ENCODE measurements at regions not wholly inside any gene's neighbourhood (a gene's known extent, or its start where the extent isn't known, plus 50 kb on each side); places are given as distances from the start of the nearest gene placed in this dataset.

DNA sequence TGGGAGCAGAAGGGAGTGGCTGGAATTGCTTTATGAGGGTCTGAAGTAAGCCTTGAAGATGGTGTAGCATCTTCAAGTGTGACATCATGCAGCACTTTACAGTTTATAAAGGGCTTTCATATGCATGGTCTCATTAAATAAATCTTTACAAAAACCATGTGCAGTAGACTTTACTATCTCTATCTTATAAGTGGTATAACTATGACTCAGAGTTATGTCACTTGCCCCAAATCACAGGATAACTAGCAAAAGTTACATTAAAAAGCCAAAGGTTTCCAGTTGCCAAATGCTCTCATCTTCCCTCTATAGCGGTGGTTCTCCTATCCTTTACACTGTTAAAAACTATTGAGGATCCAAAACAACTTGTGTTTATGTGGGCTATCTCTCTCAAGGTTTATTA is 687.7 kb upstream of the MARCKS start:
- in situ Hi-C loops (cut with HindIII; ENCODE audit: low sequenced_read_pairs), result no loop called here

DNA sequence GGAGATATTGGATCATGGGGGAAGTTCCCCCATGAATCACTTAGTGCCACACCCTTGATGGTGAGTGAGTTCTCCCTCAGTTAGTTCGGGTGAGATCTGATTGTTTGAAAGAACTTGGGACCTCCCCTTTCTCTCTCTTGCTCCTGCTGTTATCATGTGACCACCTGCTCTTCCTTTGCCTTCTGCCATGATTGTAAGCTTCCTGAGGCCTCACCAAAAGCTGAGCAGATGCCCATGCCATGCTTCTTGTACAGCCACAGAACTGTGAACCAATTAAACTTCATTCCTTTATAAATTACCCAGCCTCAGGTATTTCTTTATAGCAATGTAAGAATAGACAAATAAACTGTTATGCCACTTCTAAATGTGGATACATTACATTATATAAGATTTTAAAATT is 686.7 kb upstream of the MARCKS start:
- in situ Hi-C loops (cut with HindIII; ENCODE audit: low sequenced_read_pairs), result no loop called here

DNA sequence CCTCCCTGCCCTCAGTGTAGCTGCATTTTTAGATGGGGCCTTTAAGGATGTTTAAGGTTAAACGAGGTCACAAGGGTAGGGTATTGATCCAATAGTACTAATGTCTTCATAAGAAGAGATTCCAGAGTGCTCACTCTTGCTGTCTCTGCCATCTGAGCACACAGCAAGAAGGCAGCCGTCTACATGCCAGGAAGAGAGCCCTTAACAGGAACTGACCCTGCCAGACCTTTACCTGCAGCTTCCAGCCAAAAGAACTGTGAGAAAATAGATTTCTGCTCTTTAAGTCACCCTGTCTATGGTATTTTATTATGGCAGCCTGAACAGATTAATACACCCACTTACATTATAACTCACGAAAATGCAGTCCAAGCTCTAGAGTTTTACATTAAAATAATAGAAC is 685.3 kb upstream of the MARCKS start:
- in situ Hi-C loops (cut with HindIII; ENCODE audit: low sequenced_read_pairs), result no loop called here

DNA sequence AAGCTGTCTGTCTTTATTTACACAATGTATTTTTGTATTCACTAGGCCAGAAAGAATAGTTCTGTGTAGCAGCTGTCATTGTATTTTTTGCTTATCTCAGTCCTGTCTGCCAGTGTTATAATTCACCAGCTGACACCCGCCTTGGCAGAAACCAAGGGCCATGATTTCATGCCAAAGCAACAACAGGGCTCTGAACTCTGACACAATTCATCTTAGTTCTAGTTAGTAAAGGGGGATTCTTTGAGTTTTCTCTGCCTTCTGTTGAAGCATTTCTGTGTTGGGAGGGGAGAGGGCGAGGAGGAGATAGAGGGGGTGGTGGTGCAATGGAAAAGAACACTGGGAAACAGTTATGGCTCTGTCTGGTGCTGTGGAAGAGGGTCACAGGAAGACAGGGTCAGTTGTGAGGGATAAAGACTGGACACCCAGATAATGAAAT is 684.6 kb upstream of the MARCKS start:
- in situ Hi-C loops (cut with HindIII; ENCODE audit: low sequenced_read_pairs), result no loop called here

DNA sequence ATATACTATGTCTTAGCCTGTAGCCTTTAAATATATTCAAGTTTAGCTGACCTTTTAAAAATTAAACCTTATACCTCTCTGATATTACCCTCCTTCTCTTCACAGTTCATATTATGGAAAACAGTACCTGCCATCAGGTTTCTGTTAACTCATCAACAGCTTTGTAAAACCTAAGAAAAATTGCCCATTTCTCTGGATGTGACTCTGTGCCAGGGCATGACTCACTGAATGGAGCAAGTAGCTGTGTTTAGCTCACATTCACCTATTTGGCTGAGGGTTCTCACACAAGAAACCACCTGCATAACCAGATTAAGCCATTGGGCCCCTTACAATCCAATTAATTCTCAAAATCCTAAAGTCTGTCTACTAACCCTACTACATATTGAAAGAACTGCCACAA is 678.8 kb upstream of the MARCKS start:
- in situ Hi-C loops (cut with HindIII; ENCODE audit: low sequenced_read_pairs), result no loop called here

DNA sequence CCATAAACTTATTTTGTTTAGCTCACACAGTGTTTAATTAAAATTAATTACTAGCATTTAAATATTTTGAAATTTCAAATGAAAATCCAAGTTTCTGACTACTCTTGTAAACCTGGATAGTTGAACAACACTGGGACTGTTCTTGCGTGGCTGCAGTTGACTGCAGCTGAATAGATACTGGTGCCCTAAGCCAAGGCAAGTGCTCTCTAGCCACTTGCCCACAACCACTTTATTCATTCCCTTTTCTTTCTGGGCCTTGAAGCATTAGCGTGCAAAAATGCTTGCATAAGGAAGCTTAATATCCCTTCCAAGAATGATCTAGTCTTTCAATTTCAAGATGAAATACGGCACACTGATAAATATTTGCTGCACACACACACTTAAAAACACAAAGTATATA is 676.0 kb upstream of the MARCKS start:
- in situ Hi-C loops (cut with HindIII; ENCODE audit: low sequenced_read_pairs), result no loop called here

DNA sequence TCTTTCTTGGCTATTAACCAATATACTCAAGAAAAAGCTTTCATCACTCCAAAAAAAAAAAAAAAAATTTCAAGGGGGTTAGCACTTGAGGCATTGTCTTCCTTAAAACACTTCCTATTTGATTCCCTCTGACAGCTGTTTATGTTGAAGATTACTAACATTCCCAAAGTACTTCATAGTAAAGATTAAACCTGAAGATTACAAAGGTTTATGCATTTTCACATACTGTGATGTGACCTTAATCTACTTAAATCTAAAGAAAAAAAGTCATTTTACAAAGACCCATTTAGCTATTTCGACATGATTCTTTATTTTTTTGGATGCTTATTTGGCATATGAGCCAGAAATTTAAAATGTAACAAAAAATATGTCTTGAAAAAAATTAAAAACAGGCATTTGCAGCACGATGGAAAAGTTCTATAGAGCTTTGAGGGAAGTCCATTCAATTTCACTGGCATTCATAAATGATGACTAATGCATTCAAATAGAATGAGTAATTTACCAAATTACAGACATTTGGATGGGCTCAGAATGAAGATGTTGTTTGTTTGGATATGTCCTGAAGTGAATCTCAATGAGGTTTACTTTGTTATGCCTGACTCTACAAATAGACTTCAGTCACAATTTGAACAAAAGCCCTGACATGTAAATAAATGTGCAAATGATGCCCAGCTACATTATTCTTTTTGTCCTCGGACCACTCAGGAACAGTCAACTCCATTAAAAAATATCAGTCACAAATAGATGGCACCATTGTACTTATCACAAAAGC is 674.6 kb upstream of the MARCKS start:
- in situ Hi-C loops (cut with HindIII; ENCODE audit: low sequenced_read_pairs), result no loop called here

DNA sequence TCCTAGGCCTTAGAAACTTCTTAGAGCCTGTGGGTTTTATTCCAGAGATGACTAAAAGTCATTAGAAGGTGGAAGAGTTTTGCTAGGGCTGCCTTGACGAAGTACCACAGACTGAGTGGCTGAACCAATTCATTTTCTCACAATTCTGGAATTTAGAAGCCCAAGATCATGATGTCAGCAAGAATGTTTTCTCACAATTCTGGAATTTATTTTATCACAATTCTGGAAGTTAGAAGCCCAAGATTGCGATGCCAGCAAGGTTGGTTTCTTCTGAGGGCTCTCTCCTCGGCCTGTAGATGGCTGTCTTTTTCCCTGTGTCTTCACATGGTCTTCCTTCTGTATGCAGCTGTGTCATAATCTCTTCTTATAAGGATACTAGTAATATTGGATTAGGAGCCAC is 672.9 kb upstream of the MARCKS start:
- in situ Hi-C loops (cut with HindIII; ENCODE audit: low sequenced_read_pairs), result no loop called here

DNA sequence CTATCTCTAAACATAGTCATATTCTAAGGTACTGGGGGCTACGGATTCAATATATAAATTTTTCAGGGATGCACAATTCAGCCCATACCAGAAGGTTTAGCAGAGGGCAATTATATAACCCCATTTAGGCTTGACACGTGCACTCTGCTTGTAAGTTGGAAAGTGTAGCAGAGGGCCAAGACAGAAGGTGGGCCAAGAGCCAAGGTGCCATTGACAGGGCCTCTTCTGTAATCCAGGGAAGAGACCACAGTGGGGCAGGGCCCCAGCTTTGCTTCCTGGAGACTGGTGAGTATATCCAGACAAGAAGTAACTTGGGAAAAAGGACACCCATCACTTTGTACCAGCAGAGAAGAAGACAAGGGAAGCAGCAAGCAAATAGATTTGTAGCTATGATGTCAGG is 672.4 kb upstream of the MARCKS start:
- in situ Hi-C loops (cut with HindIII; ENCODE audit: low sequenced_read_pairs), result no loop called here

DNA sequence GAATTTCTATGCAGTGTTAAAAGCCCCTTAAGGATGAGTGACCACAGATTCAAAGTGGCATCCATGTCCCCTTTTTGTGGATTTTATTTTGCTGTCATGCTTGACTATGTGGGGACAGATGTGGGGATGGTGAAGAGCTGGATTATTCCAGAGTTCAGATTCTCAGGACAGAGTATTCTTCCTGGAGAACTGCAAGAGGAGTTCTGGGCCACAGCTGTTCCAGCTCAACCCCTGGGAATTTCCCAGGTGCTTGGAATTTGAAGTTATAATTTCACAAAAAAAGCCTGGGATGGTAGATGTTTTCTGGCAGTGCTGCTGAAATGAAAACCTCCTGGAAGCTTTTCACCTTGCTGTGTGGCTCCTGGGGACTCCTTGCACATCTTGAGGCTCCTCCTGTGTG is 671.8 kb upstream of the MARCKS start:
- in situ Hi-C loops (cut with HindIII; ENCODE audit: low sequenced_read_pairs), result no loop called here

DNA sequence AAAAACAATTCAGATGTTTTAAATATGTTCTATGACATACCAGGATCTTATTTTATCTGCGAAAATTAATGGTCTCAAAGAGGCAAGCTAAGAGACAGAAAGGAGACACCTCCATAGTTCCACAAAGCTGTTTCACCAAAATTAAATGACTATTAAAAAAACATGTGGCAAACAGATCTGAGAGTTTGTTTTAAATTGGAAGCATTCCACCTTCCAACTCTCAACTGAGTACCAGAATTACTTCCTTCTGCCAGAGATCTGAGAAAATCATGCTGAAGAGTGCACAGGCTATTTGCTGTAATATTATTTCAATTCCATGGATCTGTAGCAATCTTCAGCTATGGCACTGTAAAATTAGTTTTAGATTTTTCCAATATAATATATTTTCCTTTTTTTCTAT is 669.5 kb upstream of the MARCKS start:
- in situ Hi-C loops (cut with HindIII; ENCODE audit: low sequenced_read_pairs), result no loop called here

DNA sequence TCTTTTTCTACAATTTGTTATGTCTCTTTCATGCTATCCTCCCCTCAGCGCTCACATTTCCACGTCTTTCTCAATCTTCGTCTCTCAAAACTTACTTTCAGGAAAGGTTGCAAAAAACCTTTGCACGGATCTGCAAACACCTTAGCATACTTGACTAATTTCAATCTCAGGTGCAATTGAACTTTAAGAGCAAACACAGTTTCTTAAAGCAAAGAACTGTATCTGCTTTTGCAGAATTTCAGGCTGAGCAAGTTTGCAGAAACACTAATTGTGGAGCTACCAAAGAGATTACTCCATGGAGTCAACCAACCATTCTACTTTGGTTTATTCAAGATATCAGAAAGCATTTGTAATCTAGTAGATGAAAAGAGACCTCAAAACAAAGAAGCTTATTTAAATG is 668.2 kb upstream of the MARCKS start:
- in situ Hi-C loops (cut with HindIII; ENCODE audit: low sequenced_read_pairs), result no loop called here

DNA sequence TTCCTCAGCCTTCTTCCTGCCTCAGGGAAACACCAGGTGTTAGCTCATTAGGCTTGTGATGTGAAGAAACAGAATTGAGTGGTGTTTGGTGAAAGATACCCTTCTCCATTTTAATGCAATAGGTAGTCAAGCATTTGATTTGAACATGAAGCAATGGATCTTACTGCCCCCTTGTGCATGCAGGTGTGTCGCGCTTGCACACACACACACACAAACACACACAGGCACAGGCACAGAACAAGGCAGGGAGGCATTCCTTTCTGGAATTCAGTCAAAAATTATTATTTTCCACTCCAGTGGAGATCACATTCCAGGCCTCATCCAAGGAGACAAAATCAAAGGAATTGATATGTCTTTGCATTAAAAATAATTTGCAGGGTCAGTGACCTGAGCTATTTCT is 667.0 kb upstream of the MARCKS start:
- in situ Hi-C loops (cut with HindIII; ENCODE audit: low sequenced_read_pairs), result no loop called here

DNA sequence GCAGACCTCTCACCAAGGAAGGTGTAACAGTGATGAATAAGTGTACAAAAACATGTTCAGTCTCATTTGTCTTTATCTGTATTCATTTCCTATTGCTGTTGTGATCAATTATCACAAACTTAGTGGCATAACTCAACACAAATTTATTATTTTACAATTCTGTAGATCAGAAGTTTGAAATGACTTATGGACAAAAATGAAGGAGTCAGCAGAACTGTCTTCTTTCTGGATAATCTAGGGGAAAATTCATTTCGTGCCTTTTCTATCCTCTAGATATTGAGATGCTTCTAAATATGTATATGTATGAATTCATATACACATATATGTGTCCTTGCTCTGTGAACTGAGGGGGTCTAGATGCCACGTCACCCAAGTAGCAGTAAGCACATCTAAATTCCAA is 663.1 kb upstream of the MARCKS start:
- in situ Hi-C loops (cut with HindIII; ENCODE audit: low sequenced_read_pairs), result no loop called here

DNA sequence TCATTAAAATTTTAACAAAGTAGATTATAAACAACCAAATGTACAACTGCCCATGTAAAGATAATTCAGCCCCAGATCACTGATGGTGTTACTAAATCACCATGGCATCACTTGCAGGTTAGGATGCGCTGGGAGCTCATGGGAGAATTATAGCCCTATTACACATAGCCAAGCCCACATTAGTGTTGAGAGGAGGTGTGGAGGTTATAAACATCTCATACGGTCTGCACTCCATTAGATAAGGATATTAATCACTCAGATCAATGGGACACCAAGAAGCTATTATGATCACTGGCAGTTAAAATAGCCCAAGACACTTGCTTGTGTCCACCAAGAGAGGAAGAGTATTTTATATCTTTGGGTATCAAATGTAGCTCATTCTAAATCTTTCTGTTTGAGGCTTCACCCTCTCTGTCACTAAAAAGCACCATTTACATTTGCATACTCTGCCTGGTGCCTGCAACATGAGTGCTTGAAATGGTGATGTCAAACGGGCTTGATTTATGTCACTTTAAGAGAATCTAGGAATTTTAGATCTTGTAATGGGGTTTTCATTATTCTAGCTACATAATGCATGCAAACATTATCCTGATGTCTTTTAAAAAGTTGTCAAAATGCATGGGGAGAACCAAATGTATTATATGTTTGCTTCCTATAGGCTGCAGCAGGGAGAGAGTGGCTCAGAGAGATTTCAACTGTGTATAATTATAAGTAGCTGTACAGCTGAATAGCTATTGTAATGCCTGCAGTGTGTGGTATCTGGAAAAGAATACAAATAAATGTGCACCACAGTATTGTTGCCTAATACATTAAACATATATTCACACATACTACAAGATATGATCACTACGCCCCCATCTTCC is 654.1 kb upstream of the MARCKS start:
- in situ Hi-C loops (cut with HindIII; ENCODE audit: low sequenced_read_pairs), result no loop called here

DNA sequence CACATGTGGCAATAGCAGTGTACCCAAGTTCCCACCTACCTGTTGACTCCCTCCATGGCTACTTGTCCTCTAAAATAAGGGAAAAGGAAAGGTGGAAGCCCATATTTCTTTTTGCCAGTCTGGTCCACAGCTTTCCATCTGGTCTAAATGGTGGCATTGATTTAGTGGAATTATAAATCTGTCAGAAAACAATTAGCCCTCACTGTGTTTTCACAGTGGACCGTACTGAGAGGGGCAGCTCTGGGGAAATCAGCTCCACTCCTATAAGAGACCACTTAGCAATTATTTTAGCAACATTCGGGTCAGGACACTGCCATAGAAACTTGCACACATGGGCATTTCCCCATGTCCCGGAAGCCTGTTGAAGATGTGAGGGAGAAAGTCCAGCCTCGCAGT is 653.4 kb upstream of the MARCKS start:
- in situ Hi-C loops (cut with HindIII; ENCODE audit: low sequenced_read_pairs), result no loop called here

DNA sequence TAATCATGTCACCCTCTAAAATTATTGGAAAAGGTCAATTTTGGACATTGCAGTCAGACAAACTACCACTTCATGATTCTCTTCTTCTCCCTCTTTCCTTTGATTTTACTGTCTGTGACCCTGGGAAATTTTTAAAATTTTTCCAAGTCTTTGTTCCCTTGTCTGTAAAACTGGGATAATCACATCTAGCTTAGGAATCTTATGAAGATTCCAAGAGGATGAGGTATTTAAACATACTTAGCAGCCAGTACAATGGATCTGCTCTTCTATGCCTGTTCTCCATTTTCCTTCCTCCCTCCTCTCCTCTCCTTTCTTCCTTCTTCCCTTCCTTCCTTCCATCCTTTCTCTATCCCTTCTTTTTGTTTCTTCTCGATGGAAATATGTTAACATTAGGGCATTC is 651.6 kb upstream of the MARCKS start:
- in situ Hi-C loops (cut with HindIII; ENCODE audit: low sequenced_read_pairs), result no loop called here

DNA sequence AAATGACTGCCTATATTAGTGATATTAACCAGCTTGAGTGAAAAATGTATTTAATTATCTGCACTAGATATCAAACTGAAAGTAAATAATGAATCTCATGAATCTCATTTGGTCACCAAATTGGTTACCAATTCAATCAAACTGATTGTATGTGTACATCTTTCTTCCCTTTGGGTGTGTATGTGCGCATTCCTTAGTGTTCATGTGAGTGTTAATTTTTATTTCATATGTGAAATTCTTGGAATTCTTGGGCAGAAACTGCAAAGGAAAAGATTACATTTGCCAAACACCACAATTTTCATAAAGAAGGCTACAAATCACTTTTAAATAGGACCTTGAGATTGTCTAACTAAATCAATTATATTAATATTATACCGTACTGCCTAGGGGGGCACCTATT is 648.4 kb upstream of the MARCKS start:
- in situ Hi-C loops (cut with HindIII; ENCODE audit: low sequenced_read_pairs), result no loop called here

DNA sequence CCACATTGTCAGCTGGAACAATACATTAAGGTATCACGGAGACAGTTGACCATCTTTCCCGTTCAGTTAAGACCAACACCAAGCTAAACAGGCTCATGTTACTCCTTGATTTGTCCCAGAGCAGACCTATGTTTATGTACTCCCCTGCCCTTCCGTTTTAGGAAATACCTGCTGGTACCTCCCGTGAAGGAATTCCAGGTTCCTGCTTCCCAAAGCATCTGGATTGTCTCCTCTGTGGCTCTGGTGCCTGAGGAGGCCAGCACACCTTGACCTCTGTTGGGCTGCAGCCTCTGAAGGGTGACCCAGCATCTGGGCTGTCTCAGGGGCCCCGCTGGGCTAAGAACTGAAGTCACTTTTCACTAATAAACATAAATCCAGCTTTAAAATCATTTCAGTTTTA is 647.8 kb upstream of the MARCKS start:
- in situ Hi-C loops (cut with HindIII; ENCODE audit: low sequenced_read_pairs), result no loop called here

DNA sequence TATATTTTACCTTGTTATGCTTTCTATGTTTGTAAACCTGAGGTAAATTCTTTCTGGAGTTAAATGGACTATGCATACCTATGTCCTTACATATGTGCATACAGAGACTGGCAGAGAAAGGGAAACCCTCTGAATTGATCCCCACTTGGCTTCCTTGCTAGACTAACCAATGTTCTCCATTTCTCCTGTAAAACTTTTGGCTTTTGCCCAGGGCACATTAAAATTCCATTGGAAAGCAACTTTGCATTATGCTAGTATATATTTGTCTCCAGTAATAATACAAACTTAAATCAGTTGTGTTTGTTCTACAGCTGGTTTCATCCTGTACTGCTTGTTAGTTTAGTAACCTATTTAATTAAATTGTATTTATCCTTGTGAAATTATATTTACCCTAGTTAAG is 646.0 kb upstream of the MARCKS start:
- in situ Hi-C loops (cut with HindIII; ENCODE audit: low sequenced_read_pairs), result no loop called here

DNA sequence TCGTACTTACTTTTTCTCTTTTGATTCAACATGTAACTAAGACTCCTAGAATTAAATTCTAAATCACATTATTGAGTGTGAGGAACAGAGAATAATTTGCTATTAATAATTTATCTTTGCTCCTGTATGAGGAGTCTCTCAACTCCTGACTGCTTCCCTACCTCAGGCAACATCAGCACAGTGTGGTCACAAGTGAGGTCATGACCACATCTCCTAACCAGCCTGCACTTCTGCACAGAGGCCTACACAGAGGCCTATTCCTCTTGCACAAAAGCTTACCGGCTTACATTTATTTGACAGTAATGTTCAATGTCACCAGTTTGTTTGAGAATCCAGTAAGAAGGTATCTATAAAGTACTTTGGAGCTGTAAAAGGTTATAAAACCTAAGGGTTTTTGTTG is 637.4 kb upstream of the MARCKS start:
- in situ Hi-C loops (cut with HindIII; ENCODE audit: low sequenced_read_pairs), result no loop called here

DNA sequence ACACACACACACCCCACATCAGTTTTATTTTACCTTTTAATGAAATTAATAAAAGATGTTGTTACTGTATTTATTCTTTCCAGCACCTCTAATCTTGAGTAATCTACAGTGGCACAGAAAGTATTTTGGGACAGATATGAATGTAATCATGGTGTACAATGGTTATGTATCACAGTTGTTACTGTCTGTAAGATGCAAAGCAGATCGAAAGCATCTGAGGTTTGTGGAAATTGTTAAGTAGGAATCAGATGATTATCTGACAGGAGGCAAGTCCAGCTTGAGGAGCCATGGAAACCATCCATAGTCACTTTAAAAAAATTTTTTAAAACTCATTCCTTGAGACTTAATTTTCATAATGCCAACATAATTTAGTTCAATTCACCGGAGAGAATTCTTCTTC is 636.3 kb upstream of the MARCKS start:
- in situ Hi-C loops (cut with HindIII; ENCODE audit: low sequenced_read_pairs), result no loop called here

Data from endothelial cell of hepatic sinusoid (primary cell).